NCI-H1105 treated with DMSO at 0.1 percent for 48 hours (cell line): ENCODE measurements at regions not wholly inside any gene's neighbourhood (a gene's known extent, or its start where the extent isn't known, plus 50 kb on each side); places are given as distances from the start of the nearest gene placed in this dataset.
A peak's percentile ranks its signal among the peaks of the same experiment; 100 is the strongest.

Source experiments
- DNase-seq: peaks from one replicate; lab custom pipeline; 2025; lab: John Stamatoyannopoulos, UW

DNA sequence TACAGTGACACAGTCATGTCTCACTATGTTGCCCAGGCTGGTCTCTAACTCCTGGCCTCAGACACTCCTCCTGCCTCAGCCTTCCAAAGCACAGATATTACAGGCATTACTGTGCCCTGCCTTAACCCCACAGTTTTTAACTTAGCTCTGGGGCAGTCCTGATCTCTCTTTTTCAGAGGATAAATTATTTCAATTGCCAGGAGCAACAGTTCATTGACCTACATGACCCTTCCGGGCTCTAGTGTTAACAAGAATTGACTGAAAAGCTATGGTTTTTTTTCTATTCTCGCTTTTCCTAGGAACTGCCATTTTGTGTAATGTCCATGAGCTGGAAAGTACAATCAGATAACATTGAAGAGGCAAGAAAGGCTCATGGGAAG lies 92.8 kb downstream of the HNRNPLL start:
- no peak for DNase-seq

DNA sequence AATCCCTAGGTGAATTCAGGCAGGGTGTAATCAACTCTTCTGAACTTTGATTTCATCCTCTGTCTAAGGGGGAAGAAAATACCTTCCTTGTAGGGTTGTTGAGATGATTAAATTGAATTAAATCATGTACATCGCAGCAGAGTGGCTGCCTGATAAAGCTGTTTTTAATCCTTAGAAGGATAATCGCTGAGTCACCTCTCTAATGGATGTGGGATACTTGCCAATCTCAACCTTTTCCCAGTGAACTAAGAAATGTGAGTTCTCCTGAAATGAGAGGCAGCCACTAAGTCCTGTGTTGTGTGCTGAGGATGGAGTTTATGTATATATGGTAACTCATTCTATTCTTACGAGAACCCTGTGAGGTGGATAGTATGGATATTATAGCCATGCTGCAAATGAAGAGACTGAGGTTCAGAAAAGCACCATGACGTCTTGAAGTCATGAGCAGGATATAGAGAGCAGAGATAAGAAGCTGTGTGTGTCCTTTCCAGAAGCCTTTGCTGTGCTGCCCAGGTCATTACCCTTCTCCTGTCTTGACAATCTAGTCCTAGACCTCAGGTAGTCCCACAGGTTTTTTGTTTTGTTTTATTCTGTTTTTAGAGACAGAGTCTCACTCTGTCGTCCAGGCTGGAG lies 93.3 kb downstream of the HNRNPLL start:
- peak; percentile 8 for DNase-seq

DNA sequence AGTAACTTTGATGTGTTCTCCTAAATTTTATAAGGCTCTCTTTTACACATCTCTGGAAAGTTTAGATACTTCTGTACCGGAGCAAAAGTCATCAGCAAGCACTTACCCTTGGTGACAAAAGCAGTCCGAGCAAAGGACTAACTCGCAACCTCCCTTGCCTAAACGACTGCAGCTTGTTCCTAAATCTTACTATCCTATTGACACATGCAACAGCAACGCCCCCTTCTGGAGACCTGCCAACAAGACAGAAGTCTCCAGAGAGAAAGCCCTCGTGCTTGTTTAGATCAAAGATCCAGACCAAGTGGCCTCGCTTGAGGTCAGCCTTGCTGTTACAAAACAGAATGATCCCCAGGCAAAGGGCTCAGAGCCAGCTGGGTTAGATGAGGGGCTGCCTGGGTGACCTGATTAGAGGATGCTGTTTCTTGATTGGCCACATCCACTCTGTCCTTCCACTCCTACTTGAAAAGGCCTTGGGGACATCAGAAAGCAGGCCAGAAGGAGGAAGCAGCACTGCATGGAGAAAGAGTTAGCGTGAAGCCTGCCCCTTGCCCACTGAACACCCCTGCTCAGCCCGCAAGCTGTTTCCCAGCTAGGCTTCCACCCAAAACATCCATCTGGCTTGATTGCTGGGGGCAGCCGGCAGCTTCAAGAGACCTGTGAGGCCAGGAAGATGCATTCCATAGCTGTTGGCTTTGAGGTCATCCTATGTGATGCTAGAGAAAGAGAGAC lies 94.3 kb downstream of the HNRNPLL start:
- peak; percentile 54 for DNase-seq

DNA sequence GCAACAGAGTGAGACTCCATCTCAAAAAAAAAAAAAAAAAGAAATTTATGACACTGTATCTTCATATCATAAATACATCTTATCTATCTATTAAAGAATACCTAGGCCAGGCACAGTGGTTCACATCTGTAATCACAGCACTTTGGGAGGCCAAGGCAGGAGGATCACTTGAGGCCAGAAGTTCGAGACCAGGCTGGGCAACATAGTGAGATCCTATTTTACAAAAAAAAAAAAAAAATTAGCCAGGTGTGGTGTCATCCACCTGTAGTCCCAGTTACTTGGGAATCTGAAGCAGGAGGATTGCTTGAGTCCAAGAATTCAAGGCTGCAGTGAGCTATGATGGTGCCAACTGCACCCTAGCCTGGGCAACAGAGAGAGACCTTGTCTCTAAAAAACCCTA lies 95.0 kb downstream of the HNRNPLL start:
- no peak for DNase-seq

DNA sequence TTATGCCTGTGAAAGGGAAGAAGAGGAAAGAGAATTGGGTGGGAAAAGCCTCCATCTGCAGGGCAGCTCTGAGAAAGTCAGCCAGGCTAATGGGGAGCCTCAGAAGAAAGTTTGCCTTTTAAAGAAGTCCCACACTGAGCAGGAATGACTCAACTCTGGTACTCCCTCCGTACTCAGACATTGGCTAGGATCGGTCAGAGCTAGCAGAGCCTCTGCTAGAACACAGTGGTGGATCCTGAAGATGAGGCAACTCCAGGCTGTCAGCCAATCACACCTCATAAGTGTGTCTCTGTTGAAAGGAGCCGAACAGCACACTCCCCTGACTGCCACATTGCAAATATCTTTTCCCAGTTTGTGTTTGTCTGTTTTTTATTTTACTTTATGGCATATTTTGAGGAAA lies 96.9 kb downstream of the HNRNPLL start:
- no peak for DNase-seq

DNA sequence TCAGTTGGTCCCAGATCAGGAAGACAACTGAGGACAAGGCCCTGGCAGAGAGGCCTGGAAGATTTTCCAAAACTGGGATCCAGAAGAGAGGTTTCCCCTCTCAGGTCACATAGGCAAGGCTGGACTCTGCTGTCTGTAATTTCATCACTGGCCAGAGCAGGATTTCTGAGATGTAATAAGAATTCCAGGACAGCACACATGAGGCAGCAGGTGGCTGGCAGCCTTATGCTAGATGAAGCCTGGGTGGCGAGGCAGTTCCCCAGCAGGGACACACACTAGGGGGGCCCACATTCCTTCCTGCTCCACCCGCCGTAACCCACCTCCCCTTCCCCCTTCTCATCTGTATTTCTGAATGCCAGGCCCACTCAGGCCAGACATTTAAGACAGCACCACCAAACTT lies 98.6 kb downstream of the HNRNPLL start:
- DNase-seq, result no peak

DNA sequence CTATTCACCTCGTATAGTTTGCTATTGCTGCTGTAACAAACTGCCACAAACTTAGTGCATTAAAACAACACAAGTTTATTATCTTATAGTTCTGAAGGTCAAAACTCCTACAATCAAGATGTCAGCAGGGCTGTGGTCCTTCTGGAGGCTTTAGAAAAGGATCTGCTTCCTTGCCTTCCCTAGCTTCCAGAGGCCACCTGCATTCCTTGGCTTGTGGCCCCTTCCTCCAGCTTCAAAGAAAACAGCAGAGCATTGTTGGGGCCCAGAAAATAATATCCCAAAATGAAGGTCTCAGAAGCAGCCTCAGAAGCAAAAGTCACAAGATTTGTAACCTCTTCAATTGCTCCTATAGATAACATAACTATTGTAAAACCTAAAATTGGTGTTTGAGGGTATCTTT lies 100.6 kb downstream of the HNRNPLL start:
- no peak for DNase-seq

DNA sequence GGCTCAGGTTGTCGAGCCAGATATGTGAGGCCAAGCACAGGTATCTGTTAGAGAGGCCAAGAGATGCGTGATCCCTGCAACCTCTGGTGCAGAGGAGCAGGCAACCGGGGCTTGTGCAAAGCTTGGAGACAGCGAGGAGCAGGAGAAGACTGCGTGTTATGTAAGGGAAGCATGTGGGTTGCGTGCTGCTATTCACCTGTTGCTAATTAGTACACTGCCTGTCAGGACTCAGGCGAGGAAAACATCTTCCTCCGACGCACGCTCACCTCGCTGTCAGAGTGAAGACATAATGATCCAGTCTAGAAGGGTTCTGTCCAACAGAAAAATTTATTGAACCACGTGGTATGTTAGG lies 102.5 kb downstream of the HNRNPLL start:
- DNase-seq, result no peak

DNA sequence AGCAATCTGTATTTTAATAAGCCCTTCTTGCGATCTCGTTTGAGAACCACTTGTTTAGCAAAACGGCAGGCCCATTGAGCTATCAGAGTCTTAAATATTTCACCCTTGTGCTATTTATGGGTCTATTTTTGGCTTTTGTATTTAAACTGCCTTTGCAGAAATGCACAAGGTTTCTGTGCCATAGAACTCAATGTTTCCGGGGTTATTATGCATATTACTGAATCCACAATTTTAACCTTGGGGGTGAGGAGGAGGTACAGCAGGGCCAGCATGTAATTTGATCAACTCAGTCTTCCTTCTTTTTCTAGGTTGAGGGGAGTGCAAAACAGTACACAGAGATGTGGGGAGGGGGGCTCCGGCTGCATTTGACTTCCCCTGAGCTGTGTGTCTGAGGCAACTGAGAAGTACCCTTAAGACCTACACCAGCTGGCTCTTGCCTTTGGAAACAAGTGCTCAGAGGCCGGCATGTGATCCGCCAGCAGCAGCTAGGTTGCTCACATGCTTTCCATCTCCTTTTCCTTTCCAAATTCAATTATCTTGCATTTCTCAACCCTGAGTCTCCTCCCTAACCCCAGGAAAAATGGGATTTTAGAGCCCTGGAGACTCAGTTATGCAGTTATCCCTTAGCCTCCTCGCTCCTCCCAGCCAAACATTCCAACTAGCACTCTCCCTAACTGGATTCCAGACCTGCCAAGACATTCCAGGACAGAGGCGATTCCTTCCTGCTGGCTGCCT lies 103.0 kb downstream of the HNRNPLL start:
- DNase-seq, result no peak

DNA sequence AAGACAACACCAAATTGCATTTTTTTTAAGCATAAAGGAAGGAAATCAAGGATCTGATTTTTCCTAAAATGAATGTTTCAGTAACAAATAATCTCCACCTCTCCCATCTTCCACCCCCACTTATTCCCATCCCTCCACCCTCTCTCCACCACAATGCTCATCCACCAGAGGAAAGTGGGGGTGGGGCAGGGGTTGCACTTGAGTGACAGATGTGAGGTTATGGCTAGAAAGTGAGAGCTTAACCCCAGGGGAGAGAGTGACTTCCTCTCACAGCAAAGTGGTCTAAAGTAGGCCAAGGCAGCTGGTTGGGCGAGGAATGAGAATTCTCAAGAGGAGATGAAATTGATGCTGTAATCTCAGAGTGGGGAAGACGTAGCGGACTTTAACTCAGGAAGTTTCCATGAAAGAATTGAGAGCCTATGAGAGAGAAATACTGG lies 104.7 kb downstream of the HNRNPLL start:
- no peak for DNase-seq

DNA sequence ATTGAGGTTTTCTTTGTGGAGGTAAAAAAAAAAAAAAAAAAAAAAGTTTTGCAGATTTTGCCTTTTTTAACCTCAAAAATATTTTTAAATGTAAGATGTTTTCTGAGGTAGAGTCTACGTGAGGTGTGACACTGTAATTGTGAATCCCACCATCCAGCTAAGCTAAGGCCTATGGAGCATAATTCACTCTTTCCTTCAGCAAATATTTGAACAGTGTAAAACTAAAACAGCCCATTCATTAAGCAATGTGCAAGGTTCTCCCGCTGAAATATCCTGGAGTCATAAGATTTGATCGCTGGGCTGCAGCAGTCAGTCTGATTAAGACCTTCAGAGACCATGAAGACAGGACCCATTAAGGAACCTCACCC lies 105.1 kb downstream of the HNRNPLL start:
- no peak for DNase-seq

DNA sequence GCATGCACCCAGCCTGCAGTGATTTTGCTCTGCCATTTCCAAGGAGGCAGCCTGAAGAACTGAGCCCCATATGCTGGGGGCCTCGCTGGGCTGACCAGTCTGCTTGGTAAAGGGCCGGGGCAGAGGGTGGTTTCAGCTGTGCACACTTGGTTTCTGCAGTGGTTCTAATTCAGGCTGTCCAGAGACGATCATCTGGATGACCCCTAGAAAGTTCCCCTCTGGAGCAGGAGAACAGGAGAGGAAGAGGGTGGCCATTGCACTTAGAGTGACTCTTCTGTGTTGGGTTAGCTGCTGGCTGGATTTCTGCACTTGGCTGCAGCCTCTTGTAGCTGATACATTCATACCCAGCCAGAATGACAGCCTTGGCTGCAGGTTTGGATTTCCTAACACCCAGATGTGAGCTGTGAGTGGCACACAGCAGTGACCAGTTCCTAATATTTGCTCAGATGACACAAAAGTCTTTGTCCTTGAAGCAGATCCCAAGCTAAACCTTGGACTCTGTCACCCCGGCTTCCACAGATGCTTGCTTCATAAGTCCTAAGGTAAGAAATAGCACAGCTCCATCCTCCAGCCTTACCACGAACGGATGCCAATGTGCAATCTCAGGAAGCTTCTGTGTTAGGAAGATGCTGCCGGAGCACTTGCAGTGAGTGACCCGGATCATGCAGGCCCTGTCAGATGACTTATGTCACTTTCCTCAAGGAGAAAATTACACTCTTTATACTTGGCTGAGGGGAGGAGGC lies 105.6 kb downstream of the HNRNPLL start:
- no peak for DNase-seq

DNA sequence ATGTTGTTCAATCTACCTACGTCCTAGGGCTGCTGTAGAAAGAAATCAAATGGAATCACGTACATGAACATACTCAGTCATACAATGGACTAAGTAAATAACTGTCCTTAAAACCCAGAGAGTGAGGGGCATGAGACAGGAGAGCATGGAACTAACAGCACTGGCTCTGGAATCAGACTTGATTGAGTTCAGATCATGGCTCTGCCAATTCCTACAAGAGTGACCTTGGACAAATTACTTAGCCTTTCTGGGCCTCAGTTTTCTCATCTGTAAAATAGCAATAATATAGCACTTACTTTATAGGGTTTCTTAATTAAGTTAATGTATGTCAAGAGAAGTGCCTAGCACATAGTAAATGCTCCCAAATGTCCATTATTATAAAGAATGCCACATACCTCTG lies 106.8 kb downstream of the HNRNPLL start:
- DNase-seq, result no peak

DNA sequence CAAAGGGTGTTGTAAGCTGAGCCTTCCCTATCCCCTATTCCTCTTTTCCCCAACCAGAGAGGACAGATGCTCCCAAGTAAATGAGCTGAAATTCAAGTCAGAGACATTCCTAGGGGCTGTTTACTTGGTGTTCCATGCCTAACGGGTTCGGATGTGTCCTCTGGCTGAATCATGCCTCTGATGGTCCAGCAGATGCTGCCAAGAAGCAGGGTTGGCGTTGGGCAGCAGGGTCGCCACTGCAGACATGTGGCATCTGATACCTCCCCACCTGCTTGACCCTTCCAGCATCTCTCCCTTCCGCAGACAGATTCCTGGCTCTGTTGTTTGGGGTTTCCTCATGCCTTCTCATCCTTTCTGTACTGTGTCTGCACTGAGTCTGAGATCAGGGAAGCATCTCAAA lies 108.3 kb downstream of the HNRNPLL start:
- DNase-seq, result no peak

DNA sequence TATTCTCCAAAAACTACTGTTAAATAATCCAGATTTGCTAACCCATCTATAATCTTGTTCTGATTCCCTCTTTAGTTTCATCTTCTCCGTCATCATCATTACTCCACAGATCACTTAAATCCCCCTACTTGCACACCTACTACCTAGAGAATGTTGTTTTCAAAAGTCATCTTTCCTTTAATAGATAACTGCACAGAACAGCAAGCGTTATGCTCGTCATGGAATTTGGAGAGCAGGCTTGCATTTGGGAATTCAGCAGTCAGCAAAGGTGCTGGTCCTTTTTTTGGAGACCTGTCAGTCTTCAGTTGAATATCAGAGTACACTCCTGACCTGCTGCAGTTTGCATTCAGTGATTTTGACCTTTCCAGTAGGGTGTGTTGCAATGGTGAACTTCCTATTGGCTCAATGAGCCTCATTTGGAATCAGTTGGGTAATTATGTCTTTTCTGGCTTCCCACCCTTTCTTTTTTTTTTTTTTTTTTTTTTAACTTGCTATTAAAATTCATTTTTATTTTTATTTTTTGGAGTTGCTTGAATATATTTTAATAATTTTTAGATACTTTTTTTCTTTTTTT lies 110.6 kb downstream of the HNRNPLL start:
- no peak for DNase-seq

DNA sequence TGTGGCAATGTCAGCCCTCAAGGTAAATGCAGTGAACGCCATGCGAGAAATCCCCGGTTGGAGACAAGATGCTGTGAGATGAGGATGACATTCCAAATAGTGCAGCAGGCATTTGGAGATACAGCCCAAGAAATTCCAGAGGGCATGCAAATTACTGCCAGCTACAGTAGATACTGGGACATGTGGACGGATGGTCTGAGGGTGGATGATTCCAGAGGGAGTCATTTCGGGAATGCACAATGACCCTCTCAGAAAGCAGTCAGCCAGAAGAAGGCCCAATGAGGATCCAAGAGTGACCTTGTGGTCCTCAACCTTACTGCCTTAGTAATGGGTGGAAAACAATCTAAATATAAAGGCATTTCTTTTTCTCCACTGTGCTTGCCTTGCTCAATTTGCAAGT lies 111.3 kb downstream of the HNRNPLL start:
- DNase-seq, result no peak

DNA sequence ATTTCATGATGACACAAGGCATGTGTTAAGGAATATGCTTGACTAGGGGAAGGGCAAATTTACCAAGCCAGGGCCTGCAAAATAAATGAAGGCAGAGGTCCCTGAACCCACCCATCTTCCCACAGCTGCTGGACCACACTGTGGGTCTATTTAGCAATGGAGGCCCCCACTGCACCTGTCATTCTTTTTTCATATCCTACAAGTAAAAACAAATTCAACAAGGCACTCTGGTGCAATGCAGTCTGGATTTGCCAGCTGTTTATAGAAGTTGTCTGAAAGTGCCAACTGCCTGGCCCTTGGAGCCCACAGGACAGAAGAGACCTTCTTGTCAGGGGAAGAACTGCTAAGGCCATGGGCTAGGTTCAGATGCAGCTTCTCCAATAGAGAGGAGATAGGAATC lies 112.8 kb upstream of the ATL2 start:
- DNase-seq, result no peak

DNA sequence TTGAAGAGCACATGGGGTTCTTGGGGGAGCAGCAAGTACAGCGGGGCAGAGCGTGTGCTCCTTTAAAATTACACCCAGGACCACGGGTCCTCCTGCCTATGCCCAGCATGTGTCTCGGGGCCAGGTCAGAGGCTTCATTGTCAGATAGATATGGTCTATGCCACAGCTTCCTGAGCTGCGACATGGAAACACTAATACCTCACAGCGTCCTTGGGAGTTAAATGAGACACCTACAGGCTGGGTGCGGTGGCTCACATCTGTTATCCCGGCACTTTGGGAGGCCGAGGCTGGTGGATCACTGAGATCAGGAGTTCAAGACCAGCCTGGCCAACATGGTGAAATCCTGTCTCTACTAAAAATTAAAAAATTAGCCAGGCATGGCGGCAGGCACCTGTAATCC lies 110.8 kb upstream of the ATL2 start:
- no peak for DNase-seq

DNA sequence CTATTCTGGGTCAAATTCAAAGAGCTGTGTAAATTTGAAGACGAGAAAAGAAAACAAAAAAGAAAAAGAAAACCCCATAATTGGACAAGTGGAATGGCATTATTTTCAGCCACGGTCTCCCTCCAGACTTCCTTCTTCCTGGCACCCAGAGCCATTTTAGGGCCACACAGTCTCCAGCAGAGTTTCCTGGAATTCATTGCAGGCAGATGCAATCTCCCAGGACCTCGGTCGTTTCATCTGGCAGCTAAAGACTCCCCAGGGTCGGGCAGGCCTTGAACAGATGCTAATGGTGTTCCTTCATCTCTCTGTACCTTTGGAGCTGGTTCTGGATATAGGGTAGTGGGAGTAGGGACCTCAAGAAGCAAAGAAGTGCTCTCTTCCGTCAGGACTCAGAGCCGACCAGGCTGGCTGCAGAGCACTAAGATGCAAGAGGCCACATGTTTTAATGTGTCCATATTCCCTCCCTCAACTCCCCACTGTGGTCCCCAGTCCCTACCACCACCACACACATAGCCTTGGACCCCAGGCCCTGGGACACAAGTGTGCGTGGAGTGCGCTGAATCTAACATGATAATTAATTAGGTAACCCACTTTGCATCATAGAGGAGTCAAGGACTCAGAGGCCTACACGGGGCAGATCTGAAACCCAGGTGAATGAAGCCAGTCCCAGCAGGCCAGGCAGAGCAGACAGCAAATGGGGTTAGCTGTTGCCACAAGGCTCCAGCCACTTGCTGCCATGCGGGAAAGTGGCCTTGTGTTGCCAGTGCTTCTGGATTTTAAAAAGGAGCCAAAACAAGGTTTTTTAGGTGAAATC lies 109.3 kb upstream of the ATL2 start:
- no peak for DNase-seq

DNA sequence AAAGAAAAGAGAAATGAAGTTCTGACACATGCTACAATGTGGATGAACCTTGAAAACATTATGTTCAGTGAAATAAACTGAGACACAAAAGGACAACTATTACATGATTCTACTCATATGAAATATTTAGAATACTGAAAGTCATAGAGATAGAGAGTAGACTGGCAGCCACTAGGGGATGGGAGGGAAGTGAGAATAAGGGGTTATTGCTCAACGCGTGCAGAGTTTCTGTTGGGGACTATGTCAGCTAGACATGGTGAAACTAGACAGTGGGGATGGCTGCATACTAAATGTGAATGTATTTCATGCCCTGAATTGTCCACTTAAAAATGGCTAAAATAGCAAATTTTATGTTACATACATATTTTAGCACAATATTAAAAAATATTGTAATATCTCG lies 108.7 kb upstream of the ATL2 start:
- DNase-seq, result no peak

DNA sequence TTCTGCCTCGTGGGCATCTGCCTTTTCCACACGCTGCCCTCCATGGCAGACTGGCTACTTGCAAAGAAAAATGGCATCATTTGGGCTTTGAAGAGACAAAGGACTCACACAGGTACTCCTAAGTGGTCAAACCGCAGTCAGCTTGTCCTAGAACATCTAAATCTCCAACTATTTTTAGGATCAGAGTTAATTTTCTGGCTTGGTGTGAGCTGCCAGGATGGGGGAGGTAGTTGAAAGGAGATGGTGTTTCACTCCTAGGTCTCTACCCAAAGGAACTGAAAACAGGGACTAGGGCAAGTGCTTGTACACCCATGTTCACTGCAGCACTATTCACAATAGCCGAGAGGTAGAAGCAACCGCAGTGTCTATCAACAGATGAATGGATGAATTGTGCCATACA lies 107.9 kb upstream of the ATL2 start:
- no peak for DNase-seq
